HL-60 (cell line): ENCODE measurements at regions not wholly inside any gene's neighbourhood (a gene's known extent, or its start where the extent isn't known, plus 50 kb on each side); places are given as distances from the start of the nearest gene placed in this dataset.

ENCODE experiments used
- DNase-seq, 2 experiments: peaks; one replicate each; pipeline ENCODE4 v3.0.0-alpha.2; 2010 to 2020; ENCODE audit warnings: low read depth in 1 of 2, low spot score in 1 of 2
- H3K27ac ChIP-seq: fragments of 250-450 bp; sonication (Bioruptor Pico); replicated peaks from 2 replicates; pipeline ENCODE4 v1.5.1; 2020; ENCODE audit warnings: mild to moderate bottlenecking, moderate library complexity
- H3K27me3 ChIP-seq: fragments of 250-450 bp; sonication (Bioruptor Pico); 2 replicates; pipeline ENCODE4 v1.5.1; 2021; ENCODE audit warnings: mild to moderate bottlenecking, moderate library complexity; ENCODE audit not compliant: insufficient read depth, poor library complexity, severe bottlenecking
- H3K4me3 ChIP-seq: replicated peaks from 2 replicates; pipeline ENCODE4 v1.5.1; 2011; ENCODE audit warnings: mild to moderate bottlenecking, control low read depth, low read length; ENCODE audit not compliant: insufficient read depth
- CTCF ChIP-seq: IDR thresholded peaks from one replicate; pipeline ENCODE4 v1.5.1; 2011; ENCODE audit warnings: low read length, control low read depth, inconsistent platforms; ENCODE audit not compliant: insufficient read depth
- GABPA ChIP-seq: IDR thresholded peaks from 2 replicates; pipeline ENCODE4 v1.6.1; 2012; ENCODE audit warnings: low read depth
- POLR2AphosphoS5 ChIP-seq: IDR thresholded peaks from 2 replicates; pipeline ENCODE4 v1.6.1; 2012; ENCODE audit warnings: low read depth
- REST ChIP-seq: IDR thresholded peaks from 2 replicates; pipeline ENCODE4 v1.6.1; 2012; ENCODE audit warnings: low read depth; ENCODE audit not compliant: insufficient replicate concordance
- SPI1 ChIP-seq: IDR thresholded peaks from 2 replicates; pipeline ENCODE4 v1.6.1; 2012; ENCODE audit warnings: low read depth, mild to moderate bottlenecking, borderline replicate concordance

GRCh38 chr11:126124231-126124661 is 61.6 kb upstream of the CDON start:
- no peak overlapping the region for H3K27ac ChIP-seq
- no peak for DNase-seq
- H3K4me3 ChIP-seq: no peak overlapping the region
- peaks cover 3% of the 10 kb centered on the region for H3K27me3 ChIP-seq
- no peak for TF ChIP-seq POLR2AphosphoS5
- TF ChIP-seq GABPA: no peak

GRCh38 chr11:126123686-126124085 is 61.0 kb upstream of the CDON start:
- DNase-seq: no peak
- H3K4me3 ChIP-seq: no peak overlapping the region
- H3K27ac ChIP-seq: no peak overlapping the region
- TF ChIP-seq SPI1 (0 out of 2 replicates have a peak, but pooled peaks have one; percentile 9), CTCF (no peak)
- peaks cover 3% of the 10 kb centered on the region for H3K27me3 ChIP-seq

- no peak for TF ChIP-seq POLR2AphosphoS5
- TF ChIP-seq GABPA: no peak
- TF ChIP-seq REST: no peak
- no peak for TF ChIP-seq SPI1
- TF ChIP-seq CTCF: no peak
Observed at GRCh38 chr11:126122863-126123262, 60.2 kb upstream of the CDON start.

GRCh38 chr11:126121296-126121695 is 58.6 kb upstream of the CDON start:
- TF ChIP-seq CTCF (no peak), SPI1 (no peak), REST (no peak), GABPA (no peak), POLR2AphosphoS5 (no peak)
- H3K27me3 ChIP-seq: no peaks in the 10 kb centered on the region
- H3K4me3 ChIP-seq: no peak overlapping the region
- no peak for DNase-seq
- no peak overlapping the region for H3K27ac ChIP-seq

More at GRCh38 chr11:126122863-126123262, 60.2 kb upstream of the CDON start:
- no peak overlapping the region for H3K4me3 ChIP-seq
- peaks cover 3% of the 10 kb centered on the region for H3K27me3 ChIP-seq
- DNase-seq: no peak
- H3K27ac ChIP-seq: no peak overlapping the region
